Neural progenitor cell (in vitro differentiated cells): ENCODE measurements at regions not wholly inside any gene's neighbourhood (a gene's known extent, or its start where the extent isn't known, plus 50 kb on each side); places are given as distances from the start of the nearest gene placed in this dataset.

Experiments used
- DNase-seq: peaks from one replicate; pipeline ENCODE4 v3.0.0-alpha.2; 2016; ENCODE audit warnings: low spot score
- H2AFZ ChIP-seq: fragments of 200-600 bp; sonication (generic); replicated peaks from 2 replicates; pipeline ENCODE4 v1.6.1; 2016; ENCODE audit warnings: antibody characterized with exemption
- H3F3A ChIP-seq: fragments of 200-600 bp; sonication (generic); 2 replicates; pipeline ENCODE4 v1.6.1; 2016; ENCODE audit warnings: antibody characterized with exemption, low read depth
- H3K27ac ChIP-seq: fragments of 200-600 bp; sonication (generic); 2 replicates; pipeline ENCODE4 v1.5.1; 2016; ENCODE audit warnings: mild to moderate bottlenecking
- H3K27me3 ChIP-seq: fragments of 200-600 bp; sonication (generic); 2 replicates; pipeline ENCODE4 v1.6.1; 2016; ENCODE audit warnings: mild to moderate bottlenecking, moderate library complexity
- H3K36me3 ChIP-seq: fragments of 200-600 bp; sonication (generic); 2 replicates; pipeline ENCODE4 v1.5.1; 2016
- H3K4me1 ChIP-seq: fragments of 200-600 bp; sonication (generic); 2 replicates; pipeline ENCODE4 v1.6.1; 2016; ENCODE audit warnings: mixed run types
- H3K4me2 ChIP-seq: fragments of 200-600 bp; sonication (generic); 2 replicates; pipeline ENCODE4 v1.6.1; 2016
- H3K4me3 ChIP-seq: fragments of 200-600 bp; sonication (generic); 2 replicates; pipeline ENCODE4 v1.5.1; 2016
- H3K79me2 ChIP-seq: fragments of 200-600 bp; sonication (generic); 2 replicates; pipeline ENCODE4 v1.6.1; 2016; ENCODE audit warnings: low read depth
- H3K9ac ChIP-seq: fragments of 200-600 bp; sonication (generic); 2 replicates; pipeline ENCODE4 v1.6.1; 2016
- H3K9me3 ChIP-seq: fragments of 200-600 bp; sonication (generic); 2 replicates; pipeline ENCODE4 v1.5.1; 2016; ENCODE audit warnings: low read depth
- H4K20me1 ChIP-seq: fragments of 200-600 bp; sonication (generic); 2 replicates; pipeline ENCODE4 v1.6.1; 2016; ENCODE audit warnings: low read depth
- H3K27ac Mint-ChIP-seq: 3 replicates; pipeline ENCODE4 v1.8.0; 2021; ENCODE audit warnings: mixed read lengths
- H3K27me3 Mint-ChIP-seq: 2 replicates; pipeline ENCODE4 v1.8.0; 2022; ENCODE audit warnings: low read depth, mild to moderate bottlenecking, inconsistent platforms, moderate library complexity, mixed read lengths; ENCODE audit not compliant: insufficient read depth
- H3K36me3 Mint-ChIP-seq: 3 replicates; pipeline ENCODE4 v1.8.0; 2021; ENCODE audit warnings: mixed read lengths
- H3K4me1 Mint-ChIP-seq: 3 replicates; pipeline ENCODE4 v1.8.0; 2021; ENCODE audit warnings: mixed read lengths
- H3K4me3 Mint-ChIP-seq: 3 replicates; pipeline ENCODE4 v1.8.0; 2021; ENCODE audit warnings: mild to moderate bottlenecking, moderate library complexity, mixed read lengths
- H3K9me3 Mint-ChIP-seq: 3 replicates; pipeline ENCODE4 v1.8.0; 2020; ENCODE audit warnings: mixed read lengths
- CTCF ChIP-seq: fragments of 200-600 bp; sonication (generic); IDR thresholded peaks from 2 replicates; pipeline ENCODE4 v1.5.1; 2017; ENCODE audit warnings: antibody characterized with exemption, mild to moderate bottlenecking
- EZH2 ChIP-seq: fragments of 200-600 bp; sonication (generic); IDR thresholded peaks from 2 replicates; pipeline ENCODE4 v1.6.1; 2017; ENCODE audit warnings: antibody characterized with exemption, mild to moderate bottlenecking, moderate library complexity
- EZH2phosphoT487 ChIP-seq: fragments of 200-600 bp; sonication (generic); IDR thresholded peaks from 2 replicates; pipeline ENCODE4 v1.6.1; 2017; ENCODE audit warnings: antibody characterized with exemption

- Mint-ChIP-seq H3K9me3 (no peaks in the 10 kb centered on the region), H3K4me1 (peaks cover 23% of the 10 kb centered on the region), H3K27ac (no peak overlapping the region), H3K36me3 (peaks cover 1% of the 10 kb centered on the region), H3K4me3 (peak overlapping the region; percentile 74), H3K27me3 (peaks cover 31% of the 10 kb centered on the region)
- Histone ChIP-seq H3K79me2 (no peaks in the 10 kb centered on the region), H3K4me2 (peak overlapping the region; percentile 83), H3K4me1 (peaks cover 17% of the 10 kb centered on the region), H3F3A (peaks cover 14% of the 10 kb centered on the region), H3K9me3 (no peaks in the 10 kb centered on the region), H3K36me3 (no peaks in the 10 kb centered on the region), H3K9ac (no peak overlapping the region), H3K27me3 (peaks cover 40% of the 10 kb centered on the region), H3K27ac (no peak overlapping the region), H2AFZ (no peak overlapping the region), H3K4me3 (peak overlapping the region; percentile 48), H4K20me1 (peaks cover 8% of the 10 kb centered on the region)
- no peak for DNase-seq
- TF ChIP-seq EZH2phosphoT487 (no peak), CTCF (no peak), EZH2 (no peak)
Observed at GRCh38 chr1:10888291-10888690, 91.8 kb upstream of the CASZ1 start.

- no peaks in the 10 kb centered on the region for H3K36me3 ChIP-seq
- peak overlapping the region; percentile 48 for H3K4me3 ChIP-seq
- peaks cover 8% of the 10 kb centered on the region for H4K20me1 ChIP-seq
- H2AFZ ChIP-seq = peak overlapping the region; percentile 58
- peak; percentile 72 for DNase-seq
- peaks cover 17% of the 10 kb centered on the region for H3K4me1 ChIP-seq
- H3K4me1 Mint-ChIP-seq = peaks cover 23% of the 10 kb centered on the region
- no peaks in the 10 kb centered on the region for H3K9me3 Mint-ChIP-seq
- H3K27me3 ChIP-seq = peaks cover 40% of the 10 kb centered on the region
- no peaks in the 10 kb centered on the region for H3K9me3 ChIP-seq
- H3F3A ChIP-seq = peaks cover 14% of the 10 kb centered on the region
- peak overlapping the region; percentile 83 for H3K4me2 ChIP-seq
- peak overlapping the region; percentile 69 for H3K27ac Mint-ChIP-seq
- peaks cover 1% of the 10 kb centered on the region for H3K36me3 Mint-ChIP-seq
- no peak overlapping the region for H3K27ac ChIP-seq
- TF ChIP-seq EZH2 (no peak), CTCF (no peak), EZH2phosphoT487 (no peak)
- H3K9ac ChIP-seq = no peak overlapping the region
- peak overlapping the region; percentile 86 for H3K4me3 Mint-ChIP-seq
- H3K27me3 Mint-ChIP-seq = peaks cover 31% of the 10 kb centered on the region
- H3K79me2 ChIP-seq = no peaks in the 10 kb centered on the region
Observed at GRCh38 chr1:10888791-10889649, 92.6 kb upstream of the CASZ1 start.

GRCh38 chr1:10889650-10890353 is 93.4 kb upstream of the CASZ1 start:
- Histone ChIP-seq H3K4me2 (peak overlapping the region; percentile 83), H2AFZ (no peak overlapping the region)
- H3K36me3 Mint-ChIP-seq = peaks cover 1% of the 10 kb centered on the region

More at GRCh38 chr1:10889650-10890353, 93.4 kb upstream of the CASZ1 start:
- DNase-seq = no peak
- peaks cover 40% of the 10 kb centered on the region for H3K27me3 ChIP-seq
- H3K79me2 ChIP-seq = no peaks in the 10 kb centered on the region
- H3K27ac ChIP-seq = no peak overlapping the region
- Mint-ChIP-seq H3K4me3 (peak overlapping the region; percentile 86), H3K27me3 (peaks cover 29% of the 10 kb centered on the region), H3K9me3 (no peaks in the 10 kb centered on the region), H3K4me1 (peaks cover 23% of the 10 kb centered on the region), H3K27ac (peak overlapping the region; percentile 55)
- H3K36me3 ChIP-seq = no peaks in the 10 kb centered on the region
- TF ChIP-seq EZH2 (no peak), CTCF (no peak), EZH2phosphoT487 (no peak)
- no peaks in the 10 kb centered on the region for H3K9me3 ChIP-seq
- H4K20me1 ChIP-seq = peaks cover 8% of the 10 kb centered on the region
- peaks cover 17% of the 10 kb centered on the region for H3K4me1 ChIP-seq
- H3F3A ChIP-seq = peaks cover 14% of the 10 kb centered on the region
- no peak overlapping the region for H3K4me3 ChIP-seq
- H3K9ac ChIP-seq = no peak overlapping the region
